GDM1 (cell line): ENCODE measurements at regions not wholly inside any gene's neighbourhood (a gene's known extent, or its start where the extent isn't known, plus 50 kb on each side); places are given as distances from the start of the nearest gene placed in this dataset.
"Not testable (repeated sequence)": the region's sequence is repeated elsewhere in the genome, so short reads cannot be mapped to it uniquely, and the experiment has no call there.

Source experiments
- DNase-seq: peaks from one replicate; lab custom pipeline; 2025; lab: John Stamatoyannopoulos, UW

GRCh38 chr19:32038961-32039360, 306.4 kb upstream of the ZNF507 start:
- no peak for DNase-seq

GRCh38 chr19:32039440-32039839, 306.0 kb upstream of the ZNF507 start:
- DNase-seq = no peak

DNA sequence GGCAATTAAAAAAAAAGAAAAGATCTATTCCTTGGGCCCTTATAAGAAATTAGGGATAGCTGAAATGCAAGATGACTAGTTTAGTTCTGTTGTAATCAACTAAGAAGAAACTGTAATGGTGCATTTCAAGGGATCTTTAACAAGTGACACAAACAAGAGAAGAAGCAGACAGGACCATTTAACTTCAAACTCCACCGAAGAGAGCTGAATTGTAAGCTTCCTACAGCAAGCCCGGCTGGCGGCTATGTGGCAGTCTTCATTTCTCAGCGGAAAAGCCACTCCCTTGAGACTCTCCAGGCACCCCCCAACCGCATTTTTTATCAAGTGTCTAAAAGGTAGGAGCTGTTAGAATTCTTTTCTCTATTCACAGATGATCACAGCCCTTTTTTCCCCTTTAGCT, 305.2 kb upstream of the ZNF507 start:
- DNase-seq = no peak

DNA sequence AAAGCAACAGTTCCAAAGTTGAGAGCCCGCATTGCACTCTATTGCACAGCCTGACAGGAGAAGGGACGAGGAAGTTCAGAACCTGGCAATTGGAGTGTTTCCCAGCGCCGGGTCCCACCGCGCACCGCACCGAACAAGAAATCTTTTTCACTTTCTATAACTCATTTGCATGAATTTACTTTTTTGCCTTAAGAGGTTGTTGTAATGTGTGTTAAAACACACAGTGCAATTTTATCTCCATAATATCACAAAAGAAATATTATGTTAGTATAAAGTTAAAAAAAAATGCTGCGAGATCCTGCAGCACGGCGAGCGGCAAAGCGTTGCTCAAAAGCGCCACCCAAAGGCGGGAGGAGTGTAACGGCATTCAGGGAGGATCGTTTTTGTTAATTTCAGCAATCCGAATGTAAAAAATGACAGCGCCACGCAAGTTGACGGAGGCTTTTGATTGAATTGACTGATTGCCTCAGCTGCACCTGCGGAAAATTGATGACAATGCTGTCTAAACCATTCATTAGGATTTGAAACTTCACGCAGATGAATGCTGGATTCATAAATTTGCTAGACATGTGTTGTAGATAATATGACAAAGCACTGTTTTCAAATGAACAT, 303.6 kb upstream of the ZNF507 start:
- no peak for DNase-seq

GRCh38 chr19:32047788-32048187, 297.6 kb upstream of the ZNF507 start:
- DNase-seq = no peak

- DNase-seq = no peak
These were observed 292.0 kb upstream of the ZNF507 start for GRCh38 chr19:32053376-32053775.

- no peak for DNase-seq
These were observed 291.5 kb upstream of the ZNF507 start for GRCh38 chr19:32053861-32054260.

DNA sequence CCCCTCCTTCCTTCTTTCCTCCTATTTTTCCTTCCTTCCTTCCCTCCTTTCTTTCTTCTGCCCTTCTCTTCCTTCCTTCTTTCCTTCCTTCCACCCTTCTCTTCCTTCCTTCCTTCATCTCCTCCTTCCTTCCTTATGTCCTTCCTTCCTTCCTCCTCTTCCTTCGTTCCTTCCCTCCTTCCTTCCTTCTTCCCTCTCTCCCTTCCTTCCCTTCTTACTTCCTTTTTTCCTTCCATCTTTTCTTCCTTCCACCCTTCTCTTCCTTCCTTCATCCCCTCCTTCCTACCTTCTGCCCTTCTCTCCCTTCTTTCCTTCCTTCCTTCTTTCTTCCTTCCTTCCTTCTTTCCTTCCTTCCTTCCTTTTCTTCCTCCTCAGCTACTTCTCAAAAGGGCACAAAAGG, 287.3 kb upstream of the ZNF507 start:
- DNase-seq = no peak

- DNase-seq = no peak
These were observed 284.1 kb upstream of the ZNF507 start for GRCh38 chr19:32061315-32061714.

DNA sequence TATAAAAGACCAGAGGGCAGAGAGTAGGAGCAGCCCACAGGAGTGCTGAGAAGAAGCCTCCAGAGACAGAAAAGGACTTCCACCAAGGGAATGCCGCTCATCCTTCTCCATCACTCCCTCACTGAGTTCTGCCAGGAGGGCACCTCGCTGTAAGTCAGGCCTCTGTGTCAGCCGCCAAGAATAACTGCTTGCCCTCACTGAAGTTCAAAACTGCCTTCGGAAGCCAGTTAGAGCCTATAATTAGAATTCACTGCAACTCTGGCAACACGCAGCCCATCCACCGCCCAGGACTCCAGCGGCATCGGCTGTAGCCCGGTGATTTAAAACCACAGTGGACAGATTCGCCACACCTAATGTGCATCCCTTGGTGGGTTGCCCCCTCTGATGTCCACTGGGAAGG, 281.8 kb upstream of the ZNF507 start:
- no peak for DNase-seq

GRCh38 chr19:32066056-32066455, 279.4 kb upstream of the ZNF507 start:
- no peak for DNase-seq

- no peak for DNase-seq
These were observed 277.7 kb upstream of the ZNF507 start for GRCh38 chr19:32067685-32068084.

- no peak for DNase-seq
These were observed 276.6 kb upstream of the ZNF507 start for GRCh38 chr19:32068793-32069192.

- DNase-seq = no peak
These were observed 275.3 kb upstream of the ZNF507 start for GRCh38 chr19:32070101-32070500.

DNA sequence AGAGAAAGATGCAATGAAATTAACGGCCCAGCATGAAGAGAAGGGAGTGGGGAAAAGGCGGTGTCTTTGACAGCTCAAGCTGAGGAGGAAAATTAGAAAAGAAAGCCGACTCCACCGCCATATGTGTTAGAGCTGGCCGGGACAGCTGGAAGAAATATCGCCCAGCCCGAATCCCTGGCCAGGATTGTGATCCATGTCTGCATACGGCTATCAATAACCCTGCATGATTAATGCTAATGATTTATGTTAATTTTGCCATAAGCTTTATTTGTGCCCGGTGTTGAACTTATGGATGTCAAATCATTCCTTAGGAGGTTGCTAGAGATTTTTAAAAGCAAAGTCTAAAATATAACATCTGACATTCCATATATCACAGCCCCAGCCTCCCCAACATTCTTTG, 263.4 kb upstream of the ZNF507 start:
- no peak for DNase-seq

GRCh38 chr19:32084756-32085363, 260.6 kb upstream of the ZNF507 start:
- not testable (repeated sequence) for DNase-seq

DNA sequence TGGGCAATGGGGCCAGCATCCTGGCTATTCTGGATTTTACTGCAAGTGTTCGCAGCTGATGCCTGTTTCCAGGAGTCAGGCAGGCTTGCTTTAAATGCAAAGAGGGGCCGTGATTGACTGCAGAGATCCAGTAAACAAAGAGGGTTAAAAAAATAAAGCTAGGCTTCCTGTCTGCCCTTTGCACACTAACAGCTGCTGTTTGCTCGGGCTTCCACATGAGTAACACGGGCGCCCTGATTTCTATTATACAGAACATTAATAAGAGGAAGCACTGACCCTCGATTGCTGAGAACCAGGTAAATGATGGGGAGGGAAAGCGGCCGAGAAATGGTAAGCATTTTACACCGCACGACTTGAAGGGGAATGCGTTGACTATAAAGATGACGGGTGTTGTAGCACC, 254.2 kb upstream of the ZNF507 start:
- DNase-seq = no peak

DNA sequence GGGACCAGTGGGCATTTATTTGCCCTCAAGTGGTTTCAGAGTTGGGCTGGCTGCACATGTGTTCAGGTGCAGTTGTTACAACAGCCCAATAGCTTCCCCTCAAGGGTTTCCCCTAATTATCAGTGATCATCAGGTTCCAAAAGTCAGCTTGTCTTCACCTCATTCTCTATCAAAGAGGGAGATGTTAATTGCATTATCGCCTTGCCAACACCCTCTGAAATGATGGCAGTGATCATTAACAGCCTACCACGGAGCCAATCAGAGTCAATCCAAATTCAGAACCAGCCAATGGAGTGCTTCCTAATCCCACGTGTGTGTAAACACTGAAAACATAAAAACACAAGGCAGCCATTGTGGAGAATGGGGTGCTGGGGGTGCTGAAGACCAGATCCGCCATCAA, 248.4 kb upstream of the ZNF507 start:
- no peak for DNase-seq

GRCh38 chr19:32097620-32098019, 247.8 kb upstream of the ZNF507 start:
- no peak for DNase-seq

GRCh38 chr19:32098968-32099367, 246.4 kb upstream of the ZNF507 start:
- DNase-seq = no peak

GRCh38 chr19:32101206-32101605, 244.2 kb upstream of the ZNF507 start:
- no peak for DNase-seq

DNA sequence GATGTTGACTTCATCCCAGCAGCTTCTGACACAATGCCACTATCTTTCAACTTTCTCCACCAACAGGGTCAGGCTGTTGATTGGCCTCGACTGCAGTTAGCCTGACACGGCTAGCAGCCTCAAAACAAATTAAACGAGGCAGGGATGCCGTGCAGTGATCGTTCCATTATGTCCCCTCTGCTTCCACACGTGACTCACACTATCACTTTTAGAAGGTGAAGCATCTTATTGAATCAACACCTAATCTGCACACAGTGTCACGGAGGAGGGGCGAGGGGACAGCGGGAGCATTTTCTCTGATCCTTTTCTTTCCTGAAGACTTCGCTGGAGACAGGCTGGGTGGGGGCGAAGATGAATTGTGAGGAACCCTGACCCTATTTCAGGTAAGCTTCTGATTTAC, 241.9 kb upstream of the ZNF507 start:
- no peak for DNase-seq

DNA sequence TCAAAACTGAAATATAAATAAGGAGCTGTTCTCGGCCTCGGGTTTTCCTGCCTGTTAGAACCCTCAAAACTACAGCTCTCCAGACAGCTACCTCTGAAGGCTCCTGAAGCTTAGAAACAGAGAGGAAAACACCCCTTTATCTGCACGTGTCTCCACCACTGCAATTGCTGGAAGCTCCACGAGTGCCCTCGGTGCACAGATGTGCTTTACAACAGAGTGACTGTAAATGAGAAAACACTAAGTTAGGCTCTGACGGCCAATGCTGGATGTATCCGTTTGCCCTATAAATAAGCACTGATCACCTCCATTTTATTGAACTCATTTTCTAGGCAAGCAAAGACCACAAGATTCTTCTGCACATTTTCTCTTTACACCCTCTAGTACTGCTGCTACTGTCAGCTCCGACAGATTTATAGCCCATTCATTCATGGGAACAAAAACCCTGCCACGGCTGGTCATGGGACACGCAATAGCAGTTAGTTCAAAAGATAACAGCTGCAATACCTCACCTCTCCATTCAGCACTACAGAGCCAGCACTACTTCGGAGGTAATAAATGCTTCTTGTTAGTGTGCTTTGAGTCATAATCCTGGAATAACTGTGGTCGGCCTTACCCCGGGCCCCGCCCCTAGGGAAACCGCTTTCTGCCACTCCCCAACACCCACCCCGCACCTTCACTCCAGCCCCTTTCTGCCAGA, 241.1 kb upstream of the ZNF507 start:
- no peak for DNase-seq

DNA sequence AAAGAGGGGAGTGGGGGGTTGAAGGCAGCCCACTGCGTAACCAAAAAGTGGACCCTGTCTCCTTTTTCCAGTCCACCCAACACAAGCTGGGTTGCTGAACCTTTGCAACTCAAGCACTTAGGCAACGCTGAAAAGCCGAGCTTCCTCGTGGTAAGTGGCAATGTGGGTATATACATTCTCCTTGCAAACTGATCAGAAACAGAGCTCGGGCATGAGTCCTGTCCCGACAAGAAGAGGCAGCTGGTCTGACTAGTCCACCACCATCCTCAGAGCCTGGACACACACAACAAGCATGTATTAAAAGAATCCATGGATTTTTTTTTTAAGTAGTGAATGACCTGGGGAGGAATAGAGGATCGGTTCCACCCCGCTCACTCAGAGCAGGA, 240.6 kb upstream of the ZNF507 start:
- no peak for DNase-seq
